Right ventricle myocardium superior (tissue), 1 donor: ENCODE measurements at regions not wholly inside any gene's neighbourhood (a gene's known extent, or its start where the extent isn't known, plus 50 kb on each side); places are given as distances from the start of the nearest gene placed in this dataset.
"Not testable (repeated sequence)": the region's sequence is repeated elsewhere in the genome, so short reads cannot be mapped to it uniquely, and the experiment has no call there.

ENCODE experiments used
- ATAC-seq: fragments of 200-7000 bp; cut with Tn5 transposase; one replicate; pipeline ENCODE4 v1.9.1; 2020; ENCODE audit warnings: mild to moderate bottlenecking; ENCODE audit not compliant: poor library complexity
- DNase-seq: peaks from one replicate; pipeline ENCODE4 v3.0.0-alpha.2; 2020
- intact Hi-C: fragments of 100-400 bp; cut with DNase I; formaldehyde crosslinking; loops from one replicate; pipeline ENCODE4 v1.11.2; 2022
- donor health status: DM: no; HTN: yes; CAD: no; lungs with severe emphysema.

- ATAC-seq, DNase-seq: not testable (repeated sequence)
- intact Hi-C loops: loop anchor here (5.0 kb wide), 1 partner anchor 1593 kb away; no protein-coding TSS in a partner anchor
Measured at GRCh38 chr5:97234380-97234779, 51.3 kb upstream of the RIOK2 start.

DNA sequence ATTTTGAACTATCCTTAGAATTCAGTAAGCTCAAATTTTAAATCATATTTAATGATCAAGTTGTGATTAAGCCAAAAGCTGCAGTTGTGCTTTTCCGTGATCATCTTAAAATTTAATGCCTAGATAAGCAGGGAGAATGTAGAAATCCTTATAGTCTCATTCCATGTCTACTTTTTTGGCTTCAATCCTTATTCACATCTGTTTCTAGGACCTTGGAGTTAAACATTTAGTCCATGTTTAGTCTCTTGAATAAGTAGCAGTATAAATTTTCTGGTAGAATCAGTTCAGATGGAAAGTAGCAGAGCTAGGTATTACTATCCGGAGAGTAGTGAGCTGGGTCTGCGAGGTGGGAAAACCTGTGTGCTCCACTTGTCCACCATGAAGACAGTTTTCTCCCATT lies 59.3 kb upstream of the RIOK2 start:
- ATAC-seq (no peak), DNase-seq (no peak)
- intact Hi-C loops: no loop called here

GRCh38 chr5:97243353-97243752 lies 60.3 kb upstream of the RIOK2 start:
- DNase-seq (no peak), ATAC-seq (peak; percentile 39)
- intact Hi-C loops: no loop called here

GRCh38 chr5:97245386-97245785 lies 62.3 kb upstream of the RIOK2 start:
- DNase-seq (no peak), ATAC-seq (no peak)
- intact Hi-C loops: no loop called here

DNA sequence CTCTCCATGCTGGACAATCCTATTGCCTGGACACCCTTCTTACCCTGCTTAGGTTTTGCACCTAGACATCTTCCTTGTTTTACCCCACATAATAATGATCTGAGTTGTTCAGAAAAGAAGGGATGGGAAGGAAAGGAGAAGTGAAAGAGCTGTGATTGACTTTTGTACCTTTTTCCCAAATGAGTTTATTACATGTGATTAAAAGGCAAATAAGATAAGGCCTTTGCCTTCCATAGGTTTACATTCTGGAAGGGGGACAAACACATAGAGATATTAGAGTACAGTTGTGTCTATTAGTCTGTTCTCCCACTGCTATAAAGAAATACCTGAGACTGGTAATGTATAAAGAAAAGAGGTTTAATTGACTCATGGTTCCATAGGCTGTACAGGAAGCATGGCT lies 67.1 kb upstream of the RIOK2 start:
- ATAC-seq (no peak), DNase-seq (no peak)
- intact Hi-C loops: no loop called here

- DNase-seq (no peak), ATAC-seq (no peak)
- intact Hi-C loops: no loop called here
Measured at GRCh38 chr5:97266076-97266475, 83.0 kb upstream of the RIOK2 start.

DNA sequence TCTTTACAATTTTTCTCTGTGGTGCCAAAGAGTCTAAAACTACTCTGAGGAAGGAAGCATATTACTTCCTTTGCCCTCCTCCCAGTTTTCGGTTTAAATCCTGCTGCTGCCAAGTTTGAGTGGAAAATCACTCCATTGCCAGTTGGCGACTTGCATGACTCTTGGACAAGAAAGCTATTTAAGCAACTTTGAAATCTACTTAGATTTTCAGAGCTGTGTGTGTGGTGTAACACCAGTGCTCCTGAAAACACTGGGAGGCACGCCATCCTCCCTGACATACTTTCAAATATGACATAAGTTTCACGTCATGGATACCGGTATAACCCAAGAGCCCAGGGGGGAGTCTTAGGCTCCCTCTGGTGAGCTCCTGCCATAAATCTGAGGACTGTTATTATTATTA lies 83.5 kb upstream of the RIOK2 start:
- intact Hi-C loops: no loop called here
- ATAC-seq: peak; percentile 91
- DNase-seq: peak; percentile 57

GRCh38 chr5:97267767-97268166 lies 84.7 kb upstream of the RIOK2 start:
- intact Hi-C loops: no loop called here
- DNase-seq (no peak), ATAC-seq (no peak)

DNA sequence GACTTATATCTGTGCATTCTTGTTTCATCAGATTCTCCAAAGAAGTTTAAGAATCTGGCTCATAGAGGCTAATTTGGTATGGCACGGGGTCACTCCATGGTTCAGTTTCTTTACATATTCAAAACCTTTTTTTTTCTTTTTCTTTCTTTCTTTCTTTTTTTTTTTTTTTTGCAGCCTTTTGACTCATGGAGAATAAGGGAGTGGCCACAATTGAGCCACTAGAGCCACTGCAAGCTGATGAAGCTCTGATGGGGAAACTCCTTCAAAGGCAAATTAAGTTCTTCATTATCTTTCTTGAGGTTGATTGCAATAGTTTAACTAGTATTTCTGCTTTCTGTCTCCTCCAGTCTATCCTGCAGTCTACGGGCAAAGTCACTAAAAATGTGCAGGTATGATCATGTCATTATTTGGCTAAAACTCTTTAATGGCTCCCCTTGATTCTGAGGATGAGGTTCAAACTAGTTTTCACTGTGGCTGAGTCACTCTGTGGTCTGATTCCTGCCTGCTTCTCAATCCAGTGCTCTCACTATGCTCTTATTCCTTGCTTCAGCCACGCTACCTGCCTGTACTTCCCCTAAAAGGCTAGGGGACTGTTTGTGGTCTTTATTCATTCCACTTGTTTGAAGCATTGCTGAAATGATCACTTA lies 93.5 kb upstream of the RIOK2 start:
- intact Hi-C loops: no loop called here
- no peak for DNase-seq
- ATAC-seq: no peak

DNA sequence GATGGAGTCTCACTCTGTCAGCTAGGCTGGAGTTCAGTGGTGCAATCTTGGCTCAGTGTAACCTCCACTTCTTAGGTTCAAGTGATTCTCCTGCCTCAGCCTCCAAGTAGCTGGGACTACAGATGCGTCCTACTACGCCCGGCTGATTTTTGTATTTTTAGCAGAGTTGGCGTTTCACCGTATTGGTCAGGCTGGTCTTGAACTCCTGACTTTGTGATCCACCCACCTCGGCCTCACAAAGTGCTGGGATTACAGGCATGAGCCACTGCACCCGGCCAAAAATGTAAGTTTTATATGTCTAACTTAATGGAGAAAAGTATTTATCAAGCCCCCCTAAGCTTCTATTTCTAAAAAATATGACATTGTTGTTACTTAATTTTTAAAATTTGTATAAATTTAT lies 98.2 kb upstream of the RIOK2 start:
- ATAC-seq (no peak), DNase-seq (no peak)
- intact Hi-C loops: no loop called here

- DNase-seq (no peak), ATAC-seq (no peak)
- intact Hi-C loops: no loop called here
Measured at GRCh38 chr5:97297063-97297703, 114.1 kb upstream of the RIOK2 start.

DNA sequence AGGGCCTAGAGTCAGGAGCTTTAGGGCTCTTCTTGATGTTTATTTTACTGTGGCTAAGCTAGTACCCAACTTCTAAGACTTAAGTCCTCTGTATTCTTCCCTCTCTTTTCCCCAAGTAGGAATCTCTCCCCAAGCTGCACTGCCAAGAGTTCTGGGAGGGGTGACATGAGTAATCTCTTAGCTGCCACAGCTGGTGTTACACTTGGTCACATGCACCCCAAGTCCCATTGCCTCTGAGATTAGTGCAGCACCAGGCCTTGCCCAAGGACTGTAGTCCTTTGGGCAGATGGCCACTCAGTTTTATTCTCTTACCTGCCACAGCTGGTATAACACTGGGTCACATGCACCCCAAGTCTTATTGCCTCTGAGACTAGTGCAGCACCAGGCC lies 114.7 kb upstream of the RIOK2 start:
- DNase-seq: no peak
- no peak for ATAC-seq
- intact Hi-C loops: no loop called here

GRCh38 chr5:97301181-97301580 lies 118.1 kb upstream of the RIOK2 start:
- ATAC-seq, intact Hi-C loops, DNase-seq: not testable (repeated sequence)

DNA sequence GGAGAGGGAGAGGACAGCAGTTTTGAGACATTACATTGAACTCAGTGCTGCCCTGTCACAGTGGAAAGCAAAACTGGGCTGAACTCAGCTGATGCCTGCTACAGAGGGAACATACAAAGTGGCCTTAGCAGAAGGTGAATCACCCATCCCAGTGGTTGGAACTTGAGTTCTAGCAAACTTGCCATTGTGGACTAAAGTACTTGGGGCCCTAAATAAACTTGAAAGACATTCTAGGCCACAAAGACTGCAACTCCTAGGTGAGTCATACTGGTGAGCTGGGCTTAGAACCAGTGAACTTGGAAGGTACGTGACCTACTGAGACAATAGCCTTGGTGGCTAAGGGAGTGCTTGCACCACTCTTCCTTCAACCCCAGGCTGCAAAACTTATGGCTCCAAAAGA lies 155.7 kb upstream of the RIOK2 start:
- no peak for DNase-seq
- intact Hi-C loops: no loop called here
- ATAC-seq: no peak

GRCh38 chr5:97355775-97356174 lies 172.7 kb upstream of the RIOK2 start:
- ATAC-seq (no peak), DNase-seq (no peak)
- intact Hi-C loops: no loop called here

GRCh38 chr5:97363577-97363976 lies 180.5 kb upstream of the RIOK2 start:
- intact Hi-C loops: no loop called here
- no peak for ATAC-seq
- no peak for DNase-seq

DNA sequence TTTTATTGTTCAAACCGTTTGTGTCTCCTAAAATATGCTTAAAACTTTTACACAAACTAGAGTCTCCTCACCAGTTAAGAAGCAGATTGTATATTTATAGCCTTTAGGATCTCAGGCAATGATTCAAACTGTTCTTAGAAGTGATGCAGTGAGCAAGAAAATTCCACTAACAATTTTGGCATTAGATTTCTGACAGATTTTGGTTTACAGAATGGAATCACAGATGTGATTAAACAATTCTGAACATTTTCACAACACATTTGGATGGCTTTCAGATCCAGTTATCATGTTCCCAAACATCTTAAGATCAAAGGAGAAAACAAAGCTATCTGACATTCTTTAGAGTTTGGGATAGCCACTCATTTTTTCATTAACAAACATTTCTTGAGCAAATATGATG lies 181.7 kb upstream of the RIOK2 start:
- DNase-seq: no peak
- ATAC-seq: no peak
- intact Hi-C loops: no loop called here

DNA sequence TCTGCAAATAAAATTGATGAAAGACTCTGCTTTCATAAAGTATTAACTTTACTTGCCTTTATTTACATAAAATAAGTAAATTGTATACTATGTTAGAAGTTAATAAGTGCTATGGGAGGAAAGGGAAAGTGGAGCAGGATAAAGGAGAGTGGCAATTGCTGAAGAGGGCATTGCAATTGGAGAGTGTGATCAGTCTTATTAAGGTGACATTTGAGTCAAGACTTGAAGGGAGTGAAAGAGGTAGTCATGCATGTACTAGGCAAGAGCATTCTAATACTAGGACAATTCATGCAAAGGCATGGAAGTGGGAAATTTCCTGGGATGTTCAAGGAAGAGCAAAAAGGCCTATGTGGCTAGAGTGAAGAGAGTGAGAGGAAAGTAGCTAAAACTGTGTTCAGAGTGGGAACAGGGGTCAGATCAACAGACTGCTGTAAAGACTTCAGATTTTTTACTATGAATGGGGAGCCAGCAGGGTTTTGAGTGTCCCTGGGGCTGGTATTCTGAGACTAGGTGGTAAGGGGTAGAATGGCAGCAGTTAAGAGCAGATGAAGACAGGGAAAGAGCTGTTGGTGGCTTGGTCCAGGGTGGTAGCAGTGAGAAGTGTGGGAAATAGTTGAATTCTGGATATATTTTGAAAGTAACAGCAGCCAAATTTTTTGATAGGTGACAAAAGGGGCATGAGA lies 182.3 kb upstream of the RIOK2 start:
- DNase-seq (no peak), ATAC-seq (no peak)
- intact Hi-C loops: no loop called here

- intact Hi-C loops: no loop called here
- no peak for ATAC-seq
- DNase-seq: no peak
Measured at GRCh38 chr5:97365918-97366317, 182.9 kb upstream of the RIOK2 start.

GRCh38 chr5:97375959-97376358 lies 192.9 kb upstream of the RIOK2 start:
- ATAC-seq (no peak), DNase-seq (no peak)
- intact Hi-C loops: no loop called here
